BE2C (cell line): ENCODE measurements at regions not wholly inside any gene's neighbourhood (a gene's known extent, or its start where the extent isn't known, plus 50 kb on each side); places are given as distances from the start of the nearest gene placed in this dataset.

Experiments used
- DNase-seq: peaks from one replicate; pipeline ENCODE4 v3.0.0-alpha.2; 2020
- H3K27me3 ChIP-seq: fragments of 250-450 bp; sonication (Bioruptor Pico); 2 replicates; pipeline ENCODE4 v1.5.1; 2020; ENCODE audit warnings: mild to moderate bottlenecking
- H3K36me3 ChIP-seq: fragments of 250-450 bp; sonication (Bioruptor Pico); 2 replicates; pipeline ENCODE4 v1.5.1; 2020; ENCODE audit warnings: mild to moderate bottlenecking
- H3K4me1 ChIP-seq: fragments of 250-450 bp; sonication (Bioruptor Pico); 2 replicates; pipeline ENCODE4 v1.5.1; 2020
- H3K4me3 ChIP-seq: 2 replicates; pipeline ENCODE4 v1.5.1; 2011; ENCODE audit warnings: low read depth, low read length
- H3K9me3 ChIP-seq: fragments of 250-450 bp; sonication (Bioruptor Pico); 2 replicates; pipeline ENCODE4 v1.5.1; 2020
- TF ChIP-seq, protein P1 (sequence below): IDR thresholded peaks from 2 replicates; pipeline ENCODE4 v1.5.1; 2012; ENCODE audit warnings: mild to moderate bottlenecking, low read depth, low read length

GRCh38 chr13:71249011-71249410 lies 618.0 kb downstream of the DACH1 start:
- H3K9me3 ChIP-seq = no peaks in the 10 kb centered on the region
- no peaks in the 10 kb centered on the region for H3K36me3 ChIP-seq
- TF ChIP-seq, protein P1, sequence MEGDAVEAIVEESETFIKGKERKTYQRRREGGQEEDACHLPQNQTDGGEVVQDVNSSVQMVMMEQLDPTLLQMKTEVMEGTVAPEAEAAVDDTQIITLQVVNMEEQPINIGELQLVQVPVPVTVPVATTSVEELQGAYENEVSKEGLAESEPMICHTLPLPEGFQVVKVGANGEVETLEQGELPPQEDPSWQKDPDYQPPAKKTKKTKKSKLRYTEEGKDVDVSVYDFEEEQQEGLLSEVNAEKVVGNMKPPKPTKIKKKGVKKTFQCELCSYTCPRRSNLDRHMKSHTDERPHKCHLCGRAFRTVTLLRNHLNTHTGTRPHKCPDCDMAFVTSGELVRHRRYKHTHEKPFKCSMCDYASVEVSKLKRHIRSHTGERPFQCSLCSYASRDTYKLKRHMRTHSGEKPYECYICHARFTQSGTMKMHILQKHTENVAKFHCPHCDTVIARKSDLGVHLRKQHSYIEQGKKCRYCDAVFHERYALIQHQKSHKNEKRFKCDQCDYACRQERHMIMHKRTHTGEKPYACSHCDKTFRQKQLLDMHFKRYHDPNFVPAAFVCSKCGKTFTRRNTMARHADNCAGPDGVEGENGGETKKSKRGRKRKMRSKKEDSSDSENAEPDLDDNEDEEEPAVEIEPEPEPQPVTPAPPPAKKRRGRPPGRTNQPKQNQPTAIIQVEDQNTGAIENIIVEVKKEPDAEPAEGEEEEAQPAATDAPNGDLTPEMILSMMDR = no peak
- no peak for DNase-seq
- H3K27me3 ChIP-seq = no peaks in the 10 kb centered on the region
- no peak overlapping the region for H3K4me3 ChIP-seq
- H3K4me1 ChIP-seq = no peaks in the 10 kb centered on the region; the same call in 1 of the 2 replicates

DNA sequence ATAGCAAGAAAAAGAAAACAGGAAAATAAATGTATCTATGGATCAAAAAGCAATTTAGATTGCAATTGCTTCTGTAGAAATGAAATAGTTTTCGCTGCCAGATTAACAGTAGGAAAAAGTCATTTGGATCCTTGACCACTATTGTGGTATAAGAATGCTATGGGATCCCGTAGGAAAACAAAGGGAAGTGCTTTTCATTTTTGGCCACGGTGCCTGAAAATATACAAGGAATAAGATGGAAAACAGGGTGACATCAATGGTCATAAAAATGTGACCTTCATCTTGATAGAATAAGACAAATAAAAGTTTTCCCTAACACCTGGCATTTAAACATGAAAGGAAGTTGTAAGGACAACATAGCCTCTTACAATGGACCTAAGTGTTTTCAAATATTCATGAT lies 622.8 kb downstream of the DACH1 start:
- no peaks in the 10 kb centered on the region for H3K27me3 ChIP-seq
- no peak for DNase-seq
- no peaks in the 10 kb centered on the region for H3K4me1 ChIP-seq
- no peak overlapping the region for H3K4me3 ChIP-seq
- TF ChIP-seq, protein P1 = no peak
- no peaks in the 10 kb centered on the region for H3K36me3 ChIP-seq
- H3K9me3 ChIP-seq = no peaks in the 10 kb centered on the region

DNA sequence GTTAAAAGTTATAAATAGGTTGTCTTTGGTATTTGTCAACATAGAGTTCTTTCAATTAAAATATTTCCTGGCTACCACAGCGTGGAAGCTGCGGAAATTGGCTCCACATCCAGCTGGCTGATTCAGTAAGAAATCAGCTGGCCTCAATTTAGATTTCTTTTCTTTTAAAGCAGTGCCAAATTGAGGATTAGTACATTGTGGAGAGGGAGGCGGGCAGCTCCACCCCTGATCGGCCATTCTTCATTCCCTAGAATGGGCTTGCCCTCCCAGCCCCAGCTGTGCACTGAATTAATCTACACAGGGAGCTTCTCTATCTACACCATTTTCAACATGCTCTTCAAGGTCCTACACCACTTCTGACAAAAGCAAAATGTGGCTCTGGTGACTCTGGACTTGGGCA lies 624.8 kb downstream of the DACH1 start:
- no peak for DNase-seq
- TF ChIP-seq, protein P1 = no peak
- no peaks in the 10 kb centered on the region for H3K9me3 ChIP-seq
- no peaks in the 10 kb centered on the region for H3K4me1 ChIP-seq
- no peak overlapping the region for H3K4me3 ChIP-seq
- no peaks in the 10 kb centered on the region for H3K27me3 ChIP-seq
- no peaks in the 10 kb centered on the region for H3K36me3 ChIP-seq

DNA sequence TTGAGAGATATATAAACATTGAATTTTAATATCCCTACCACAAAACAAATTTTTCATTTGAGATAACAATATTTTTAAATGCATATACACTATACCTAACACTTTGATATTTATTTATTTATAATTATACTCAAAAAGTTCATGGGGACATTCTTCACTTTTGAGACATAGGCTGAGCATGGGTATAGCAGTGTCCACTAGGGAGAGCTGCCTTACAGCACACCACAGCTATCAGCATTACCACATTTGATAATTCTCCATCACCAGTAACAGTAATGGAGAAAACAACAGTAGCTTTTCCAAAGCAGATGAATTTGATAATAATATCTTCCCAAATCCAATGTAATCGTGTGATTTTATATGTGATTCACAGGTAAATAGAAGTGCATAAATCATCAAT lies 626.1 kb downstream of the DACH1 start:
- H3K9me3 ChIP-seq = no peaks in the 10 kb centered on the region

GRCh38 chr13:71237332-71237731 lies 629.7 kb downstream of the DACH1 start:
- Histone ChIP-seq H3K36me3 (no peaks in the 10 kb centered on the region), H3K9me3 (no peaks in the 10 kb centered on the region), H3K4me1 (no peaks in the 10 kb centered on the region), H3K27me3 (no peaks in the 10 kb centered on the region), H3K4me3 (no peak overlapping the region)
- no peak for DNase-seq
- TF ChIP-seq, protein P1 = no peak

More for the DNA sequence above, 626.1 kb downstream of the DACH1 start:
- TF ChIP-seq, protein P1 = peak; percentile 87
- peak; percentile 25 for DNase-seq
- Histone ChIP-seq H3K27me3 (no peaks in the 10 kb centered on the region), H3K36me3 (no peaks in the 10 kb centered on the region), H3K4me1 (no peaks in the 10 kb centered on the region), H3K4me3 (no peak overlapping the region)

DNA sequence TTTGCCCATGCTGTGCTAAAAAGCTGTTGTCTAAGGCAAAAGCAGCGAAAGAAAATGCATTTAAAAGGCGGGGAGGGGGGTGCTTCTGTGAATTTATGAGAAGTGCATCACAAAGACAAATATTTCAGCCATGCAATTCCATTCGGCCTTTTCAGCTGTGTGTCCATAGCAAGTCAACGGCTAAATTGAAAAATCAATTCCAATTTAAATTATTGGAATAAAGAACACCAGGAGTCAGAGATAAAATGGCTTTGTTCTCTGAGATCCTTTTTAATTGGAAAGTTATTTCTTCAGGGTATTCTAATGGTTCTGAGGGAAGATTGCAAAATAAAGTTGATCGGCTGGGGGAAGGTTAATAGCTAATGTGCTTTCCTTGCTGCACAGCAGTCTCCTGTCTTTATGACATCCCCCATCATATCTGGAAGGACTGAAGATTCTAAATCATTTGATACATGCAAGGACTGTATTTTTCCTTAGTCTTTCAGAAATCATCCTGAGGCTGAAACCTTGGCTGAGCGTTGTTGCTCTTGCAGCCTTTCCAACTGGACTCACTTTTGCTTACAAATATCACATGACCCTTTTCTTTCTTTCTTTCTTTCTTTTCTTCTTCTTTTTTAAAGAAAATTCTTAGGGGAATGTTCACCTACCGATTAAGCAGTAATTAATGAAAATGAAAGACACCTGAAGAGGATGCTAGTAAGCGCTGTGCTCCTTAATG lies 647.1 kb downstream of the DACH1 start:
- Histone ChIP-seq H3K36me3 (no peaks in the 10 kb centered on the region), H3K27me3 (no peaks in the 10 kb centered on the region), H3K4me3 (peak overlapping the region; percentile 26), H3K9me3 (no peaks in the 10 kb centered on the region), H3K4me1 (peaks cover 10% of the 10 kb centered on the region; the same call in 1 of the 2 replicates)
- TF ChIP-seq, protein P1 = no peak
- DNase-seq = peak; percentile 14
